Hepatocyte (in vitro differentiated cells): ENCODE measurements at regions not wholly inside any gene's neighbourhood (a gene's known extent, or its start where the extent isn't known, plus 50 kb on each side); places are given as distances from the start of the nearest gene placed in this dataset.
"Not testable (repeated sequence)": the region's sequence is repeated elsewhere in the genome, so short reads cannot be mapped to it uniquely, and the experiment has no call there.

Experiments used
- CTCF ChIP-seq: fragments of 200-600 bp; sonication (generic); IDR thresholded peaks from 2 replicates; pipeline ENCODE4 v1.5.1; 2016; ENCODE audit warnings: antibody characterized with exemption, mild to moderate bottlenecking; ENCODE audit not compliant: poor library complexity
- EZH2 ChIP-seq: fragments of 200-600 bp; sonication (generic); IDR thresholded peaks from 2 replicates; pipeline ENCODE4 v1.6.1; 2016; ENCODE audit warnings: antibody characterized with exemption, mild to moderate bottlenecking, borderline replicate concordance
- EZH2phosphoT487 ChIP-seq: fragments of 200-600 bp; sonication (generic); IDR thresholded peaks from one replicate; pipeline ENCODE4 v1.6.1; 2018; ENCODE audit warnings: antibody characterized with exemption, mild to moderate bottlenecking, low read depth, moderate library complexity; ENCODE audit not compliant: unreplicated experiment, severe bottlenecking

GRCh38 chr20:29567671-29568070 is 1689.8 kb upstream of the DEFB115 start:
- not testable (repeated sequence) for TF ChIP-seq CTCF, EZH2phosphoT487, EZH2
